Gastrocnemius medialis (tissue), 4 donors: ENCODE measurements at regions not wholly inside any gene's neighbourhood (a gene's known extent, or its start where the extent isn't known, plus 50 kb on each side); places are given as distances from the start of the nearest gene placed in this dataset.

Source experiments
- ATAC-seq, 2 donors: fragments of 150-250 bp; one replicate each; pipeline ENCODE4 v1.9.1; 2016
- DNase-seq, 2 donors: peaks; one replicate each; pipeline ENCODE4 v3.0.0-alpha.2; 2019
- H3K27ac ChIP-seq, 4 donors: fragments of 200-600 bp; sonication (generic); 1 replicate in 1 of 4; 2 replicates in 3 of 4; pipeline ENCODE4 v1.5.1; 2016 to 2018; ENCODE audit warnings: mild to moderate bottlenecking in 2 of 4, moderate library complexity in 1 of 4
- H3K27me3 ChIP-seq, 3 donors: fragments of 200-600 bp; sonication (generic) in 2 of 3; 1 replicate in 1 of 3; 2 replicates in 2 of 3; pipeline versions ENCODE4 v1.5.1 to v1.6.0; 2016 to 2019; ENCODE audit warnings: mild to moderate bottlenecking in 1 of 3, moderate library complexity in 1 of 3
- H3K36me3 ChIP-seq, 2 donors: fragments of 200-600 bp; sonication (generic) in 1 of 2; one replicate each; pipeline ENCODE4 v1.5.1; 2017 to 2018
- H3K4me1 ChIP-seq, 2 donors: fragments of 200-600 bp; sonication (generic) in 1 of 2; one replicate each; pipeline ENCODE4 v1.5.1; 2016 to 2017; ENCODE audit warnings: mild to moderate bottlenecking in 2 of 2
- H3K4me3 ChIP-seq, 4 donors: fragments of 200-600 bp; sonication (generic) in 3 of 4; 1 replicate in 1 of 4; 2 replicates in 3 of 4; pipeline ENCODE4 v1.5.1; 2016 to 2019; ENCODE audit warnings: mild to moderate bottlenecking in 2 of 4
- H3K9me3 ChIP-seq, 3 donors: fragments of 200-600 bp; sonication (generic) in 2 of 3; 1 replicate in 1 of 3; 2 replicates in 2 of 3; pipeline ENCODE4 v1.5.1; 2016 to 2019
- POLR2A ChIP-seq, 2 donors: fragments of 450-650 bp; IDR thresholded peaks; one replicate each; pipeline ENCODE4 v1.6.1; 2017; ENCODE audit warnings: antibody characterized with exemption in 2 of 2, mild to moderate bottlenecking in 2 of 2, moderate library complexity in 2 of 2
- in situ Hi-C, 4 donors: fragments of 200-750 bp; cut with MboI; loops; one replicate each; pipeline versions ENCODE4 v1.15.0 to v1.8.0; 2017; ENCODE audit warnings: low sequenced_read_pairs in 4 of 4
- intact Hi-C: fragments of 100-400 bp; cut with DNase I; formaldehyde crosslinking; loops from one replicate; pipeline ENCODE4 v1.15.1; 2023; ENCODE audit warnings: low total_unique reads
- TF ChIP-seq, protein P1 (sequence below), 5 experiments: fragments of 450-650 bp in 3 of 5; fragments of 200-600 bp in 2 of 5; sonication (generic) in 2 of 5; IDR thresholded peaks in 4 of 5; conservative IDR thresholded peaks in 1 of 5; 1 replicate in 4 of 5; 2 replicates in 1 of 5; pipeline ENCODE4 v1.5.1; 2016 to 2019; ENCODE audit warnings: antibody characterized with exemption in 5 of 5, mild to moderate bottlenecking in 3 of 5, moderate library complexity in 3 of 5

DNA sequence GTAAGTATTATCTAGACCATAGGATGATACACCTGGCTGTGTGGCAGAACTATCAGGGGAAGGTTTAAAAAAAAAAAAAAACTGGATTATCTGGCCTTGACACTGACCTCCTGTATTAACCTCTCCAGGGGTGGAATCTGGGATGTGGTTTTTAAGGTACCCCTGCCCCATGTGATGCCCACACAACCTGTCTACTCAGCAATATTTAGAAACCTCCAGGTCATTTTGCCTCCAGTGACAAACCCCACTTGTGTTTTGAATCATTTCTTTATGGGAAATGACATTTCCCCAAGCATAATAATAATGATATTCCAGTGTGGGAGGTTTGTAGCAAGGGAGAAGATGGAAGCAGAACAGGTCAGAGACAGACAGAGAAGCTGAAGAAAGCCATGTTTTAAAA is 179.1 kb downstream of the RSL24D1 start:
- H3K9me3 ChIP-seq: no peaks in the 10 kb centered on the region
- ATAC-seq: no peak
- no peak overlapping the region for H3K4me3 ChIP-seq
- in situ Hi-C loops (no loop called here), intact Hi-C loops (no loop called here)
- no peak overlapping the region for H3K27ac ChIP-seq
- no peak for TF ChIP-seq POLR2A (IDR thresholded peaks at IDR 0.05)
- TF ChIP-seq, protein P1, sequence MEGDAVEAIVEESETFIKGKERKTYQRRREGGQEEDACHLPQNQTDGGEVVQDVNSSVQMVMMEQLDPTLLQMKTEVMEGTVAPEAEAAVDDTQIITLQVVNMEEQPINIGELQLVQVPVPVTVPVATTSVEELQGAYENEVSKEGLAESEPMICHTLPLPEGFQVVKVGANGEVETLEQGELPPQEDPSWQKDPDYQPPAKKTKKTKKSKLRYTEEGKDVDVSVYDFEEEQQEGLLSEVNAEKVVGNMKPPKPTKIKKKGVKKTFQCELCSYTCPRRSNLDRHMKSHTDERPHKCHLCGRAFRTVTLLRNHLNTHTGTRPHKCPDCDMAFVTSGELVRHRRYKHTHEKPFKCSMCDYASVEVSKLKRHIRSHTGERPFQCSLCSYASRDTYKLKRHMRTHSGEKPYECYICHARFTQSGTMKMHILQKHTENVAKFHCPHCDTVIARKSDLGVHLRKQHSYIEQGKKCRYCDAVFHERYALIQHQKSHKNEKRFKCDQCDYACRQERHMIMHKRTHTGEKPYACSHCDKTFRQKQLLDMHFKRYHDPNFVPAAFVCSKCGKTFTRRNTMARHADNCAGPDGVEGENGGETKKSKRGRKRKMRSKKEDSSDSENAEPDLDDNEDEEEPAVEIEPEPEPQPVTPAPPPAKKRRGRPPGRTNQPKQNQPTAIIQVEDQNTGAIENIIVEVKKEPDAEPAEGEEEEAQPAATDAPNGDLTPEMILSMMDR (IDR thresholded peaks at IDR 0.05 in 4 of 5, conservative IDR thresholded peaks at IDR 0.05 in 1 of 5): no peak
- H3K36me3 ChIP-seq: no peaks in the 10 kb centered on the region
- DNase-seq: no peak
- H3K4me1 ChIP-seq: no peaks in the 10 kb centered on the region
- no peaks in the 10 kb centered on the region for H3K27me3 ChIP-seq

DNA sequence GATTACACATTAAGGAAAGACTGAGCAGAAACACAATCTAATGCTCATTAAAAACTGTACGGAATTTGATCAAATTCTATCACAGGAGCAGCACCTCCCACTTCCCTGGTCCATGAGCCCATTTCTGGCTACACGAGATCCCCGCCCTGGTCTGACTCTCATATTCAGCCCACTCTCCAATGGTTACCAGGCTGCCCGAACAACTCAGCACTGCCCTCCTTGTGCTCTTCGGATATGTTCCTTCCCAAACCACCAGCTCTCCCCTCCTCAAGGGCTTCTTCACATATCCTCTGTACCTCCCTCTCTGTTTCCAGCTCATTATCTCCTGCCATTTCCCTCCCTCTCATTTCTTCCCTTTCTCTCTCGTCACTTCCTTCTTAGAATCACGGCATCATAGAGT is 180.5 kb downstream of the RSL24D1 start:
- TF ChIP-seq, protein P1 (IDR thresholded peaks at IDR 0.05 in 4 of 5, conservative IDR thresholded peaks at IDR 0.05 in 1 of 5): no peak
- TF ChIP-seq POLR2A (IDR thresholded peaks at IDR 0.05): no peak
- in situ Hi-C loops: no loop called here
- DNase-seq: no peak
- intact Hi-C loops: no loop called here
- no peak overlapping the region for H3K4me3 ChIP-seq
- no peaks in the 10 kb centered on the region for H3K4me1 ChIP-seq
- no peaks in the 10 kb centered on the region for H3K27me3 ChIP-seq
- no peaks in the 10 kb centered on the region for H3K36me3 ChIP-seq
- H3K27ac ChIP-seq: no peak overlapping the region
- no peak for ATAC-seq
- H3K9me3 ChIP-seq: no peaks in the 10 kb centered on the region

DNA sequence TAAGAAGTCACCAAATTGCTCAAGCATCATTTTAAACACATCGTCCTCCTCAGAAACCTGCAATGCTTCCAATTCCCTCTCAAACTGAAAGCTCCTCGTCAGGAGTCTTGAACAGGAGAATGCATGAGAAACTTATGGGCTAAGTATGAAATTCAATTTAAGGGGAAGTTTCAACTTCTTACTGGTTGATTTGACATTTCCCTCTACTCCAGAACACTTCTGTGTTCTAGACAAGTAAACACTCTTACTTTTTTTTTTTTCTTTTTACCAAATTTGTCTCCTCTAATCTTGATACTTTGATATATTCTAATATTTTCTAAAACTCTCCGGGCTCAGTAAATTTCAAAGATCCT is 181.7 kb downstream of the RSL24D1 start:
- Histone ChIP-seq H3K4me3 (no peak overlapping the region), H3K27me3 (no peaks in the 10 kb centered on the region), H3K9me3 (no peaks in the 10 kb centered on the region), H3K4me1 (no peaks in the 10 kb centered on the region), H3K36me3 (no peaks in the 10 kb centered on the region), H3K27ac (no peak overlapping the region)
- intact Hi-C loops: no loop called here
- TF ChIP-seq POLR2A (IDR thresholded peaks at IDR 0.05): no peak
- TF ChIP-seq, protein P1 (IDR thresholded peaks at IDR 0.05 in 4 of 5, conservative IDR thresholded peaks at IDR 0.05 in 1 of 5): no peak
- DNase-seq: no peak
- in situ Hi-C loops: no loop called here
- ATAC-seq: no peak

DNA sequence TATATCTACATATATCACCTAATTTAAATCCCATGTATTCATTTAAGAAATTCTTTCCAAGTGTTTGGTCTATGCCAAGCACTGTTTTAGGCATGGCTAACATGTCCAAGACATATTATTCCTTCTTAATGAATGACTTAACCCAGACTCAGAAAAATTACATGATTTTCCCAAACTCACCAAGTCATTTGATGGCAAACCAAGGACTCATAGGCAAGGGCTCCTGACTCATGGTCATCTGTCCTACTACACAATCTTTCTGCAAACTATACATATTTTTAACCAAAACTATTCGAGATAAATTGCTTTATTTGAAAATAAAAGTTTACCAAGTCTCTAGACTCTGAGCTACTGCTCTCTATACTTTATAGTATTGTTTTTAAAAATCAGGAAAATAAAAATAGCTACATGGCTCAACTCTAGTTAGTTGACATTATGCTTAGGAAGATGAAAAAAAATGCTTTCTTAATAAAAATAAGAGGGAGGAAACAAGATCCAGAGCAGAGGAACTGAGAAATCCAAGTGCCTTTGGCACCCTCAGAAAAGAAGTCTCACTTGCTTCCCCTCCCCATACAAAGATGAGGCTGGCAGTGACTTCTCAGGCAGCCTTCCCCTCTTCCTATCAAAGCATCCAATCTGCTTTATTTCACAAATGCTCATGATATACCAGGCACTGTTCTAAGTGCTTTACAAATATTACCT is 182.2 kb downstream of the RSL24D1 start:
- no peaks in the 10 kb centered on the region for H3K9me3 ChIP-seq

More for the DNA sequence above, 182.2 kb downstream of the RSL24D1 start:
- DNase-seq (no peak), ATAC-seq (no peak)
- no peaks in the 10 kb centered on the region for H3K4me1 ChIP-seq
- H3K36me3 ChIP-seq: no peaks in the 10 kb centered on the region
- no peak overlapping the region for H3K4me3 ChIP-seq
- no peak overlapping the region for H3K27ac ChIP-seq
- no peak for TF ChIP-seq POLR2A (IDR thresholded peaks at IDR 0.05)
- TF ChIP-seq, protein P1 (IDR thresholded peaks at IDR 0.05 in 4 of 5, conservative IDR thresholded peaks at IDR 0.05 in 1 of 5): no peak
- in situ Hi-C loops: no loop called here
- intact Hi-C loops: no loop called here
- no peaks in the 10 kb centered on the region for H3K27me3 ChIP-seq
